Prostate gland (tissue), 2 donors: ENCODE measurements at regions not wholly inside any gene's neighbourhood (a gene's known extent, or its start where the extent isn't known, plus 50 kb on each side); places are given as distances from the start of the nearest gene placed in this dataset.

Source experiments
- CTCF ChIP-seq, 4 experiments: fragments of 200-600 bp in 2 of 4; fragments of 450-650 bp in 2 of 4; sonication (generic) in 2 of 4; IDR thresholded peaks; 1 replicate in 3 of 4; 2 replicates in 1 of 4; pipeline ENCODE4 v1.5.1; 2016 to 2019; ENCODE audit warnings: antibody characterized with exemption in 4 of 4, mild to moderate bottlenecking in 2 of 4, moderate library complexity in 2 of 4
- POLR2A ChIP-seq: fragments of 450-650 bp; IDR thresholded peaks from one replicate; pipeline ENCODE4 v1.6.1; 2016; ENCODE audit warnings: antibody characterized with exemption, mild to moderate bottlenecking

GRCh38 chr4:95963456-95963855 lies 123.6 kb downstream of the PDHA2 start:
- TF ChIP-seq CTCF (IDR thresholded peaks at IDR 0.05) (no peak), POLR2A (no peak)
